H9 (cell line): ENCODE measurements at regions not wholly inside any gene's neighbourhood (a gene's known extent, or its start where the extent isn't known, plus 50 kb on each side); places are given as distances from the start of the nearest gene placed in this dataset.

Experiments
- DNase-seq: peaks from one replicate; pipeline ENCODE4 v3.0.0-alpha.2; 2017
- H2AFZ ChIP-seq: one replicate; pipeline ENCODE4 v1.6.1; 2013; ENCODE audit warnings: mild to moderate bottlenecking, low read length, control low read depth, moderate library complexity
- H2AK5ac ChIP-seq: 2 replicates; pipeline ENCODE4 v1.6.1; 2013; ENCODE audit warnings: low read length, control low read depth, mixed read lengths; ENCODE audit not compliant: insufficient read length
- H2BK120ac ChIP-seq: one replicate; pipeline ENCODE4 v1.6.1; 2013; ENCODE audit warnings: low read depth, mild to moderate bottlenecking, low read length, control low read depth, inconsistent platforms; ENCODE audit not compliant: poor library complexity, severe bottlenecking
- H2BK12ac ChIP-seq: 2 replicates; pipeline ENCODE4 v1.6.1; 2013; ENCODE audit warnings: low read length, control low read depth, mixed read lengths, low read depth; ENCODE audit not compliant: insufficient read length
- H2BK15ac ChIP-seq: 2 replicates; pipeline ENCODE4 v1.6.1; 2013; ENCODE audit warnings: low read depth, low read length, control low read depth
- H2BK20ac ChIP-seq: one replicate; pipeline ENCODE4 v1.6.1; 2013; ENCODE audit warnings: low read depth, mild to moderate bottlenecking, low read length, control low read depth, inconsistent platforms; ENCODE audit not compliant: poor library complexity, severe bottlenecking
- H2BK5ac ChIP-seq: 2 replicates; pipeline ENCODE4 v1.6.1; 2013; ENCODE audit warnings: low read length, control low read depth, mixed read lengths; ENCODE audit not compliant: insufficient read length
- H3K14ac ChIP-seq: 2 replicates; pipeline ENCODE4 v1.6.1; 2013; ENCODE audit warnings: low read length, control low read depth; ENCODE audit not compliant: insufficient read depth
- H3K18ac ChIP-seq: 2 replicates; pipeline ENCODE4 v1.6.1; 2013; ENCODE audit warnings: low read depth, mild to moderate bottlenecking, mixed read lengths, low read length, control low read depth; ENCODE audit not compliant: insufficient read length
- H3K23ac ChIP-seq: 2 replicates; pipeline ENCODE4 v1.6.1; 2013; ENCODE audit warnings: low read length, control low read depth, mixed read lengths, low read depth; ENCODE audit not compliant: insufficient read length
- H3K23me2 ChIP-seq: 2 replicates; pipeline ENCODE4 v1.6.1; 2013; ENCODE audit warnings: low read depth, mild to moderate bottlenecking, mixed read lengths, low read length, control low read depth; ENCODE audit not compliant: insufficient read length, poor library complexity, severe bottlenecking
- H3K27ac ChIP-seq: 2 replicates; pipeline ENCODE4 v1.5.1; 2013; ENCODE audit warnings: low read length, control low read depth, mixed read lengths, low read depth; ENCODE audit not compliant: insufficient read length
- H3K27me3 ChIP-seq: 2 replicates; pipeline ENCODE4 v1.6.1; 2013; ENCODE audit warnings: low read length, control low read depth, inconsistent platforms; ENCODE audit not compliant: insufficient read depth
- H3K4ac ChIP-seq: 2 replicates; pipeline ENCODE4 v1.6.1; 2013; ENCODE audit warnings: low read depth, mild to moderate bottlenecking, control low read depth, inconsistent platforms, low read length, moderate library complexity
- H3K4me1 ChIP-seq: 2 replicates; pipeline ENCODE4 v1.6.1; 2013; ENCODE audit warnings: low read length, control low read depth, inconsistent platforms; ENCODE audit not compliant: insufficient read depth
- H3K4me2 ChIP-seq: 2 replicates; pipeline ENCODE4 v1.6.1; 2013; ENCODE audit warnings: low read length, control low read depth, mixed read lengths; ENCODE audit not compliant: insufficient read length, insufficient read depth
- H3K56ac ChIP-seq: 2 replicates; pipeline ENCODE4 v1.6.1; 2013; ENCODE audit warnings: low read depth, mild to moderate bottlenecking, mixed read lengths, low read length, control low read depth; ENCODE audit not compliant: insufficient read length
- H3K79me1 ChIP-seq: 2 replicates; pipeline ENCODE4 v1.6.1; 2013; ENCODE audit warnings: low read depth, mild to moderate bottlenecking, moderate library complexity, low read length, control low read depth, inconsistent platforms; ENCODE audit not compliant: insufficient read depth, poor library complexity, severe bottlenecking
- H3K79me2 ChIP-seq: 2 replicates; pipeline ENCODE4 v1.6.1; 2013; ENCODE audit warnings: low read length, control low read depth, inconsistent platforms; ENCODE audit not compliant: insufficient read depth
- H3K9ac ChIP-seq: 2 replicates; pipeline ENCODE4 v1.6.1; 2013; ENCODE audit warnings: low read length, control low read depth, mixed read lengths; ENCODE audit not compliant: insufficient read length; ENCODE audit errors: extremely low read depth
- H3K9me3 ChIP-seq: one replicate; pipeline ENCODE4 v1.6.1; 2013; ENCODE audit warnings: low read depth, low read length, inconsistent platforms; ENCODE audit not compliant: control insufficient read depth
- H3T11ph ChIP-seq: one replicate; pipeline ENCODE4 v1.6.1; 2013; ENCODE audit warnings: mild to moderate bottlenecking, low read length, control low read depth, inconsistent platforms
- H4K20me1 ChIP-seq: one replicate; pipeline ENCODE4 v1.6.1; 2013; ENCODE audit not compliant: control insufficient read depth, insufficient read length, insufficient read depth
- H4K5ac ChIP-seq: 2 replicates; pipeline ENCODE4 v1.6.1; 2013; ENCODE audit warnings: low read depth, mild to moderate bottlenecking, mixed read lengths, low read length, control low read depth; ENCODE audit not compliant: insufficient read length
- H4K8ac ChIP-seq: replicated peaks from 2 replicates; pipeline ENCODE4 v1.6.1; 2013; ENCODE audit warnings: low read length, control low read depth, mixed read lengths, low read depth; ENCODE audit not compliant: insufficient read length
- H4K91ac ChIP-seq: 2 replicates; pipeline ENCODE4 v1.6.1; 2013; ENCODE audit warnings: low read depth, mild to moderate bottlenecking, moderate library complexity, mixed read lengths, low read length, control low read depth; ENCODE audit not compliant: insufficient read length
- H3K27ac Mint-ChIP-seq, 3 experiments: 2 replicates in 2 of 3; 3 replicates in 1 of 3; pipeline ENCODE4 v1.8.0; 2020 to 2021; ENCODE audit warnings: mixed read lengths in 3 of 3, mild to moderate bottlenecking in 1 of 3, moderate library complexity in 1 of 3
- H3K27me3 Mint-ChIP-seq: 2 replicates; pipeline ENCODE4 v1.8.0; 2021; ENCODE audit warnings: low read depth, mild to moderate bottlenecking, moderate library complexity, mixed read lengths
- H3K36me3 Mint-ChIP-seq, 3 experiments: 2 replicates in 2 of 3; 3 replicates in 1 of 3; pipeline ENCODE4 v1.8.0; 2020 to 2021; ENCODE audit warnings: low read depth in 3 of 3, mixed read lengths in 3 of 3; ENCODE audit not compliant: insufficient read depth in 1 of 3
- H3K4me1 Mint-ChIP-seq, 2 experiments: 2 replicates each; pipeline ENCODE4 v1.8.0; 2020; ENCODE audit warnings: mixed read lengths in 2 of 2
- H3K4me3 Mint-ChIP-seq, 2 experiments: 2 replicates in 1 of 2; 3 replicates in 1 of 2; pipeline ENCODE4 v1.8.0; 2020 to 2021; ENCODE audit warnings: mild to moderate bottlenecking in 2 of 2, mixed read lengths in 2 of 2, moderate library complexity in 1 of 2
- H3K9me3 Mint-ChIP-seq, 2 experiments: 2 replicates in 1 of 2; 3 replicates in 1 of 2; pipeline ENCODE4 v1.8.0; 2020; ENCODE audit warnings: mild to moderate bottlenecking in 2 of 2, mixed read lengths in 2 of 2, moderate library complexity in 1 of 2
- WGBS: extraction: QIAGEN DNeasy Blood & Tissue Kit; methylation state at CpG from one replicate; pipeline ENCODE4 v1.1.7; 2013; ENCODE audit warnings: missing lambda C conversion rate, low lambda C conversion rate, mixed read lengths; ENCODE audit not compliant: insufficient read length; ENCODE audit errors: extremely low coverage; 5-methylcytosine and 5-hydroxymethylcytosine counted together
- TF ChIP-seq, protein P1 (sequence below): fragments of 200-600 bp; sonication (generic); conservative IDR thresholded peaks from 3 replicates; pipeline ENCODE4 v1.8.0; 2021; ENCODE audit warnings: antibody characterized with exemption, mild to moderate bottlenecking

- no CpG with 5 or more reads among the region's 2 CpGs for WGBS
- Histone ChIP-seq H3K23ac (no peak overlapping the region), H3K79me2 (no peaks in the 10 kb centered on the region), H3K56ac (no peak overlapping the region), H2BK20ac (no peak overlapping the region), H2BK120ac (no peak overlapping the region), H4K20me1 (no peaks in the 10 kb centered on the region), H3K4me2 (no peak overlapping the region), H3K9ac (no peak overlapping the region), H3K4ac (no peak overlapping the region), H3K14ac (no peak overlapping the region), H3K9me3 (no peaks in the 10 kb centered on the region), H4K5ac (no peak overlapping the region), H4K91ac (no peak overlapping the region), H2AFZ (no peak overlapping the region), H3T11ph (no peak overlapping the region), H3K4me1 (no peaks in the 10 kb centered on the region; the same call in 1 of the 2 replicates), H3K27me3 (no peaks in the 10 kb centered on the region), H3K18ac (no peak overlapping the region), H3K27ac (no peak overlapping the region), H3K23me2 (no peaks in the 10 kb centered on the region), H2BK5ac (no peak overlapping the region), H2AK5ac (no peak overlapping the region), H2BK12ac (no peak overlapping the region), H2BK15ac (no peak overlapping the region), H4K8ac (no peak overlapping the region), H3K79me1 (no peaks in the 10 kb centered on the region)
- Mint-ChIP-seq H3K4me3 (no peak overlapping the region), H3K36me3 (peaks cover 0 to 10% (median 6%) of the 10 kb centered on the region in 3 experiments; a peak in 3 of 7 replicates), H3K4me1 (peaks cover 6 to 15% of the 10 kb centered on the region in 2 experiments; a peak in 2 of 4 replicates), H3K9me3 (peaks cover 0 to 7% of the 10 kb centered on the region in 2 experiments; a peak in 1 of 5 replicates), H3K27me3 (no peaks in the 10 kb centered on the region), H3K27ac (no peak overlapping the region)
- TF ChIP-seq, protein P1, sequence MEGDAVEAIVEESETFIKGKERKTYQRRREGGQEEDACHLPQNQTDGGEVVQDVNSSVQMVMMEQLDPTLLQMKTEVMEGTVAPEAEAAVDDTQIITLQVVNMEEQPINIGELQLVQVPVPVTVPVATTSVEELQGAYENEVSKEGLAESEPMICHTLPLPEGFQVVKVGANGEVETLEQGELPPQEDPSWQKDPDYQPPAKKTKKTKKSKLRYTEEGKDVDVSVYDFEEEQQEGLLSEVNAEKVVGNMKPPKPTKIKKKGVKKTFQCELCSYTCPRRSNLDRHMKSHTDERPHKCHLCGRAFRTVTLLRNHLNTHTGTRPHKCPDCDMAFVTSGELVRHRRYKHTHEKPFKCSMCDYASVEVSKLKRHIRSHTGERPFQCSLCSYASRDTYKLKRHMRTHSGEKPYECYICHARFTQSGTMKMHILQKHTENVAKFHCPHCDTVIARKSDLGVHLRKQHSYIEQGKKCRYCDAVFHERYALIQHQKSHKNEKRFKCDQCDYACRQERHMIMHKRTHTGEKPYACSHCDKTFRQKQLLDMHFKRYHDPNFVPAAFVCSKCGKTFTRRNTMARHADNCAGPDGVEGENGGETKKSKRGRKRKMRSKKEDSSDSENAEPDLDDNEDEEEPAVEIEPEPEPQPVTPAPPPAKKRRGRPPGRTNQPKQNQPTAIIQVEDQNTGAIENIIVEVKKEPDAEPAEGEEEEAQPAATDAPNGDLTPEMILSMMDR = no peak
- DNase-seq = no peak
Measured at GRCh38 chr2:187890690-187891089, 336.5 kb upstream of the TFPI start.
